IgD-negative memory B cell (primary cell): ENCODE measurements at regions not wholly inside any gene's neighbourhood (a gene's known extent, or its start where the extent isn't known, plus 50 kb on each side); places are given as distances from the start of the nearest gene placed in this dataset.
A peak's percentile ranks its signal among the peaks of the same experiment; 100 is the strongest.

Experiments used
- H3K27ac Mint-ChIP-seq, 3 donors: one replicate each; pipeline ENCODE4 v1.8.0; 2020 to 2022; ENCODE audit warnings: mild to moderate bottlenecking in 3 of 3, mixed read lengths in 3 of 3, moderate library complexity in 1 of 3
- H3K27me3 Mint-ChIP-seq: one replicate; pipeline ENCODE4 v1.8.0; 2021; ENCODE audit warnings: mixed read lengths
- H3K36me3 Mint-ChIP-seq: one replicate; pipeline ENCODE4 v1.8.0; 2020; ENCODE audit warnings: mild to moderate bottlenecking, mixed read lengths
- H3K4me1 Mint-ChIP-seq, 3 donors: one replicate each; pipeline ENCODE4 v1.8.0; 2020 to 2022; ENCODE audit warnings: mixed read lengths in 3 of 3, mild to moderate bottlenecking in 1 of 3
- H3K4me3 Mint-ChIP-seq, 4 donors: one replicate each; pipeline ENCODE4 v1.8.0; 2020 to 2022; ENCODE audit warnings: mild to moderate bottlenecking in 4 of 4, mixed read lengths in 4 of 4, moderate library complexity in 3 of 4
- H3K9me3 Mint-ChIP-seq, 3 donors: one replicate each; pipeline ENCODE4 v1.8.0; 2020 to 2021; ENCODE audit warnings: mixed read lengths in 3 of 3, mild to moderate bottlenecking in 1 of 3

DNA sequence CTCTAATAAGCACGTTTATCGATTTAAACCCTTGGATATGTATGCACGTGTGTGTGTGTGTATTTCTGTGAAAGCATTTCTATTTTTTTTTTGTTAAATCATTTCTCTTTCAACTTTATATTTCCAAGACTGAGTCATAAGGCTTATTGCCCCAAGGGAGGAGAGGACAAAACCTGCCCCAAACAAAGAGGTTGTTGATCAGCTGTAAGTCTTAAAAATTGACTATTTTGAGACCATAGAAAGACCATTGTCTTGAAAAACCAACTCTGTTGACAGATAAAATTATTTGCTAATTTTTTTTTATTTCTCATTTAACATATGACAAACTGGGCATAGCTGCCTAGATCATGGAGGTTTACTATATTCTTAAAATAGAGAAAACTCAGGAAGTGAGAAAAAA lies 222.4 kb downstream of the FMR1NB start:
- Mint-ChIP-seq H3K27me3 (peaks cover 2% of the 10 kb centered on the region), H3K4me3 (no peak overlapping the region), H3K27ac (no peak overlapping the region), H3K9me3 (peaks cover 0 to 8% (median 5%) of the 10 kb centered on the region in 3 donors), H3K4me1 (peaks cover 2 to 6% (median 5%) of the 10 kb centered on the region in 3 donors), H3K36me3 (no peaks in the 10 kb centered on the region)

DNA sequence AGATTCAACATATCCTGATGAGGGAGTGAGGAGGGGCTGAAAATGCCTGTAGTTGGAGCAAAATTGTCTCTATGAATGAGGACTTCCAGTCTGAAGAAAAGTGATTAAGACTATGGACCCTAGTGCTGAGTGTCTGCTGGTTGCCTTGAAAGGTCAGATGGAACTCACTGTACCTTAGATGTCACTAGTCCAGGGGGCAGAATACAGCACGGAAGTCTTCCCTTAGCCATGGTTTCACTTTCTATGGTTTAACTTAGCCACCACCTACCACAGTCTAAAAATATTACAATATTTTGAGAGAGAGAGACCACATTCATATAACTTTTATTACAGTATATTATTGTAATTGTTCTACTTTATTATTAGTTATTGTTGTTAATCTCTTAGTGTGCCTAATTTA lies 223.1 kb downstream of the FMR1NB start:
- no peak overlapping the region for H3K4me3 Mint-ChIP-seq
- H3K27ac Mint-ChIP-seq = no peak overlapping the region
- H3K36me3 Mint-ChIP-seq = no peaks in the 10 kb centered on the region
- H3K9me3 Mint-ChIP-seq = peaks cover 0 to 8% (median 5%) of the 10 kb centered on the region in 3 donors
- H3K27me3 Mint-ChIP-seq = peaks cover 2% of the 10 kb centered on the region
- H3K4me1 Mint-ChIP-seq = peaks cover 2 to 6% (median 5%) of the 10 kb centered on the region in 3 donors

DNA sequence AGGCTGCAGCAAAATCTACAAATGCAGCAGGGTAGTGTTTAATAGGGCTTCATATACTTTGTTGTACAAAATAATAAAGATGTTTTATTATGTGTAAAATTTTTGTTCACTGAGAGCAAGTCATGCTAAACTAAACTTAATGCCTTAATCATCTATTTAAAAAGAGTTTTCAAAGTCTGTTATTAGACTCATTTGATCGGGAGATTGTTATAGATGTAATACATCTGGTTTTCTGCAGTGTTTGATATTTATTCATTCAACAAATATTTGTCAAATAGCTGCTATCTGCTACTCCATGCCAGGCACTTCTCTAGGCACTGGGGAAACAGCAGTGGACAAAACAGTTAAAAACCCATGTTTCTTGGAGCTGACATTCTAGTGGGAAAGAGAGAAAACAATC lies 233.6 kb downstream of the FMR1NB start:
- Mint-ChIP-seq H3K36me3 (no peaks in the 10 kb centered on the region), H3K9me3 (peaks cover 0 to 7% (median 4%) of the 10 kb centered on the region in 3 donors), H3K27ac (peak overlapping the region in 1 of 3 donors; percentile 14), H3K4me1 (no peaks in the 10 kb centered on the region), H3K4me3 (no peak overlapping the region), H3K27me3 (no peaks in the 10 kb centered on the region)

DNA sequence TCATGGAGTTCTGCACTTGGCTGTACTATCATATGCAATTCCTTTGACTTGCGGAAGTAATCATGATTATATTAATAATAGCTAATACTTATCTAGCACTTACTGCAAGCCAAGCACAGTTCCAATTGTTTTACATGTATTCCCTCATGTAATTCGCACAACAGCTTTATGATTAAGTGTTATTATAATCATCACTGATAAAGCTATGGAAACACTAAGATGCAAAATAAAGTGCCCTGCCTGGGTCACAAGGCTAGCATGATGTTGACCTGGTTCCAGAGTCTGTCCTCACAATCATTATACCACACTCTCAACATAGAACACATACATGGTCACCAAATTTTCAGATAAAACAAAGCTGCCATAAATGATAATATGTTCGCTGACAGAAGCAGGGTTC lies 234.6 kb downstream of the FMR1NB start:
- Mint-ChIP-seq H3K4me3 (no peak overlapping the region), H3K36me3 (no peaks in the 10 kb centered on the region), H3K9me3 (peaks cover 0 to 4% (median under 1%) of the 10 kb centered on the region in 3 donors), H3K27me3 (no peaks in the 10 kb centered on the region), H3K4me1 (no peaks in the 10 kb centered on the region), H3K27ac (no peak overlapping the region)

DNA sequence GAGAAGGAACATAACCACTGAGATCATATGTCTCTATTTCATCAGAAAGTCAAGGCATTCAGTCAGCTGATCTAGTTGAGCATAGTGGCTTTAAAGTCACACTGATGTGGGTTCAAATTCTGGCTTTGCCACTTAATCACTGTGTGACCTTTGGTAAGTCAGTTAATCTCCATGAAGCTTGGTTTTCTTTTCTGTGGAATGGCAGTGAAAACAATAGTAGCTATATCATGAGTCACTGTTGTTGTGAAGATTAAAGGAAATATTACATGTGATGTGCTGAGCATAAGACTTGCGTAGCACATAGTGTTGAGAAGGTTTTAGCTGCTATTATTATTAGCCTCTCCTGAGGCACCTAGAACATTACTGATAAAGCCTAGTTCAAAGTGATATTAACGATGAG lies 242.2 kb downstream of the FMR1NB start:
- Mint-ChIP-seq H3K9me3 (peaks cover 0 to 4% (median 0%) of the 10 kb centered on the region in 3 donors), H3K27ac (no peak overlapping the region), H3K4me3 (no peak overlapping the region), H3K36me3 (no peaks in the 10 kb centered on the region), H3K4me1 (no peaks in the 10 kb centered on the region), H3K27me3 (no peaks in the 10 kb centered on the region)

DNA sequence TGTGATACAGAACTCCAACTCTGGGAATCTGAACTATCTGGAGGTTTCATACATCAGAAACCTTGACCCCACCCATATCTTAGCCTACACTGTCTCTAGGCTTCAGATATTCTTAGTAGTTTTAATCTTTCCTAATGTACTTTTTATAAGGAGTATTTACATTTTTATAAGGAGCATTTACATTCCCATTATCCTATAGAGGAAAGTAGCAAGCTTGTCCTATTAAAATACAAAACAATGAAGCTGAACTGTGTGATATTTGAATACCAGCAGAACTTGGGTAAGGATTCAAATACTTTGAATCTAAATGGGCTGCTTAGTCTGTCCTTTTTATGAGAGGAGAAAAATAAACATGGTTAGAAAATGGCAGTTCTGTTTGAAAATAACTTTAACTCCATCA lies 247.4 kb downstream of the FMR1NB start:
- no peaks in the 10 kb centered on the region for H3K4me1 Mint-ChIP-seq
- H3K4me3 Mint-ChIP-seq = no peak overlapping the region
- H3K36me3 Mint-ChIP-seq = no peaks in the 10 kb centered on the region
- no peaks in the 10 kb centered on the region for H3K27me3 Mint-ChIP-seq
- no peak overlapping the region for H3K27ac Mint-ChIP-seq
- H3K9me3 Mint-ChIP-seq = peaks cover 0 to 2% (median 2%) of the 10 kb centered on the region in 3 donors

DNA sequence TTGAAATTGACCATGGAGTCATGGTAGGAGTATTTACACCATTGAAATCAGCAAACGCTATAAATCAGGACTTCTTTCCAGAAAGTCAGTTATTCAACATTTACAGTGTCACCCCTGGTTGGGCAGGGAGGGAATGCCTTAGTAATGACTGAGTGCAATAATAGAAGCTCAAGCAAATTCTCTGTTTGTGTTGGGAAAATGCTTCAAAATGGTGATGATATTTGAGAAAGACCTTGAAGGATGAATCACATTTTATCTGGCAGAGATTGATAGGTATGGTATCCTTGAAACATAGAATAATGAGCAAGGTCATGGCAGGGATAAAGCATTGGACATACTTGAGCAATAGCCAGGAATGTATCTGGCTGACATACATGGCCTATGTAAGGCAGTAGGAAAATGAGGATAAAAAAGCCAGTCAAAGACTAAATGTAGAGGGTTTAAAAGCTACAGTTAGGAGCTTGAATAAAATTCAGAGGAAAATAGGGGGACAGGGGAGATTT lies 248.7 kb downstream of the FMR1NB start:
- Mint-ChIP-seq H3K27me3 (no peaks in the 10 kb centered on the region), H3K36me3 (no peaks in the 10 kb centered on the region), H3K4me3 (no peak overlapping the region), H3K27ac (no peak overlapping the region), H3K4me1 (no peaks in the 10 kb centered on the region), H3K9me3 (peaks cover under 1 to 4% (median 2%) of the 10 kb centered on the region in 3 donors)

DNA sequence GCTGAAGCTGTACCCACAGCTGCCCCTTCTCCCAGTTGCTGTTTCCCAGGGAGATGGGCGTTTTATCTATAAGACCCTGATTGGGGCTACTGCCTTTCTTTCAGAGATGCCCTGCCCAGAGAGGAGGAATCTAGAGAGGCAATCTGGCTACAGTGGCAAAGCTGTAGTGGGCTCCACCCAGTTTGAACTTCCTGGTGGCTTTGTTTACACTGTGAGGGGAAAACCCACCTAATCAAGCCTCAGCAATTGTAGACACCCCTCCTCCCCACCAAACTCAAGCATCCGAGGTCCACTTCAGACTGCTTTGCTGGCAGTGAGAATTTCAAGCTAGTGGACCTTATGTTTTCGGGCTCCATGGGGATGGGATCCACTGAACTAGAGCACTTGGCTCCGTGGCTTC lies 240.4 kb upstream of the AFF2 start:
- no peaks in the 10 kb centered on the region for H3K27me3 Mint-ChIP-seq
- peaks cover 6 to 14% (median 13%) of the 10 kb centered on the region in 3 donors for H3K9me3 Mint-ChIP-seq
- H3K27ac Mint-ChIP-seq = no peak overlapping the region
- no peak overlapping the region for H3K4me3 Mint-ChIP-seq
- peaks cover 0 to 5% (median 0%) of the 10 kb centered on the region in 3 donors for H3K4me1 Mint-ChIP-seq
- peaks cover 2% of the 10 kb centered on the region for H3K36me3 Mint-ChIP-seq

DNA sequence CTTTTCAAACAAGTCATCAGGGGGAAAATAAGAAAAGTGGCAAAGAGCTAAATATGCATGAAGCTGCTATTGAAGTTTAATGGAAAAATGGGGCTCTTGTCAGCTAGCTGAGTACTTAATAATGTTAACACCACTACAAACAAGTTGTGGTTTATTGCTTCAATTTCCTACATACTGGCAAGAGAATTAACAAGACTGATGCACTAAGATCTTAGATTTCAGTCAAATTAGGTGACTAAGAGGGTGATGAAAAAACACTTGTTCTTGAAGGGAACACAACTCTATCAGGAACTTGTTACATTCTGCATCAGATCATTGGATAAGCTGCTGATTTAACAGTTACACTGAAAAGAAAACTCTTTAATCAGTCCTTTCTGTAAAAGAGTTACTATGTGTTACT lies 234.6 kb upstream of the AFF2 start:
- H3K4me3 Mint-ChIP-seq = no peak overlapping the region

DNA sequence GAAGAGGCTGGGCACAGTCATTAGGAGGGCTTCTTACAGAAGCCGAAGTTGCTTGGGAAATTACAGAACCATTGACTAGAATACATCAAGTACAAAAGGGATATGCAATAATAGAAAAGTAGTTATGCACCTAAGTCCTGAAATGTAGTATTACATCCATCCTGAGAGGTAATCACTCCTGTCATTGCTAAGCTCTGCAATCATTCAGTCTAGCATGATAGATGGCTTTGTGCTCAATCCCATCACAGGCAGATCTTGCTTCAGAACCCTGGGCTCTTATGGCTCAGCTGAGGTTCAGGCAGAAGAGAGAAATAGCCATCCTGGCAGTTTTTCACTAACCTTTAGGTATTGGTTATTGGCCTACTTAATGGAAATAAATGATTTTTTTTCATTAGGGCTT lies 231.7 kb upstream of the AFF2 start:
- Mint-ChIP-seq H3K9me3 (peaks cover 0 to 2% (median 0%) of the 10 kb centered on the region in 3 donors), H3K4me1 (peaks cover 8 to 18% (median 17%) of the 10 kb centered on the region in 3 donors), H3K27ac (no peak overlapping the region), H3K27me3 (no peaks in the 10 kb centered on the region), H3K4me3 (no peak overlapping the region), H3K36me3 (no peaks in the 10 kb centered on the region)

More for the DNA sequence above, 234.6 kb upstream of the AFF2 start:
- Mint-ChIP-seq H3K27me3 (no peaks in the 10 kb centered on the region), H3K27ac (no peak overlapping the region), H3K9me3 (peaks cover 2 to 12% (median 5%) of the 10 kb centered on the region in 3 donors), H3K4me1 (peaks cover 6 to 11% (median 7%) of the 10 kb centered on the region in 3 donors), H3K36me3 (no peaks in the 10 kb centered on the region)

DNA sequence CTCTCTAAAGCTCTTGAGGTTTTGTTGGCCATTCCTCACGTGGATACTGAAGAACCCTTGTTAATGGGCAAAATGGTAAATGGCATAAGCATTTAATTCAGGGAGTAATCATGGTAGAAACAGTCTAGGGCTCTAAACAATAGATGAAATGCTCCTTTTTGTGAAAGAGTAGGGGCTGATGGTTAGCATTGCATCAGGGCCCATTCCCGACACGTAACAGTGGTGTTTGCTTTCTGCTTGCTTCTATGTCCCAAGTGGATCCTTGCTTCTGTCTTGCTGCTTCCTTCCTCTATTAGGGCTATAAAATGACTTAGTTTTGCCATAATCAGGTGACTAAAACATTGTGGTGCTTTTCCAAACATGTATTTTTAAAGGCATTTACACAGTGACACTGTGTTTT lies 230.9 kb upstream of the AFF2 start:
- no peak overlapping the region for H3K4me3 Mint-ChIP-seq
- no peaks in the 10 kb centered on the region for H3K36me3 Mint-ChIP-seq
- H3K4me1 Mint-ChIP-seq = peaks cover 8 to 18% (median 17%) of the 10 kb centered on the region in 3 donors
- peaks cover 0 to 2% (median 0%) of the 10 kb centered on the region in 3 donors for H3K9me3 Mint-ChIP-seq
- H3K27ac Mint-ChIP-seq = peak overlapping the region in 1 of 3 donors; percentile 16
- H3K27me3 Mint-ChIP-seq = no peaks in the 10 kb centered on the region

DNA sequence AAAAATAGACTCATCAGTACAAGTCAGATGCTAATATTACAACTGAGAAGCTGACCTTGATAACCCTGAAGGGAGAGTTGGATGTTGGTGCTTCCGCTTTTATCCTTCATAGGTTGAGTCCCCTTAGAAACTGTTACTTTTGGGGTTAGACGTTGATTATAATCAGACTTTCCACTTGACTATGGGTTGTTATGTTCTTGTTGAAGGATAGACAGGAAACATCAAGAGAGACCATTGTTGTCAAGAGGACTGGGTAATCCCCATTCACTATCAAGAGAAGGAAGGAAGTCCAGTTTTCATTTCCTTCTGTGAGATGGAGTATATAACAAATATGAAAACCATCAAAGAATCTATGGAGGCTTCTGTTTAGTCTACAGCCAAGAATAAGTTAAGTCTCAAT lies 229.9 kb upstream of the AFF2 start:
- H3K9me3 Mint-ChIP-seq = peaks cover 0 to 2% (median 0%) of the 10 kb centered on the region in 3 donors
- peaks cover 8 to 18% (median 17%) of the 10 kb centered on the region in 3 donors for H3K4me1 Mint-ChIP-seq
- H3K27me3 Mint-ChIP-seq = no peaks in the 10 kb centered on the region
- H3K4me3 Mint-ChIP-seq = no peak overlapping the region
- peak overlapping the region in 1 of 3 donors; percentile 33 for H3K27ac Mint-ChIP-seq
- H3K36me3 Mint-ChIP-seq = no peaks in the 10 kb centered on the region

DNA sequence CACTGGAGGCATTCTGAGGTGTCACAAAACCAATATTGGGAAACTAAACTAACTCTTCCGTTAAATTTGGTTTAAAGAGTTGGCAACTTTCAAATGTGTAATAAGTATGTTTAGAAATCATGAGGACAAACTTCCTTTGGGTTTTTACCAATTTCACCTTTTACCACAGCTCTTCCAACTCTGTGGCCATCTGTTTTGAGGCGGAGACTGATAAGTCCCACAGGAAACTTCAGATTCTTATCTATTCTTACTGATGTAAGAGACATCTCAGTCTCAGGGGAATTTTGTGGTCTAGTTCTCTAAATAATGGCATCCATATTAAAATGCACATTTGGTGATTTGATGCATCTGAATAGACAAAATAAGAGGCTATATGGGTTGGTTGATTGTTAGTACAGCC lies 229.2 kb upstream of the AFF2 start:
- H3K27me3 Mint-ChIP-seq = no peaks in the 10 kb centered on the region
- H3K36me3 Mint-ChIP-seq = no peaks in the 10 kb centered on the region
- H3K9me3 Mint-ChIP-seq = peaks cover 0 to 2% (median 0%) of the 10 kb centered on the region in 3 donors
- H3K4me1 Mint-ChIP-seq = peaks cover 8 to 18% (median 17%) of the 10 kb centered on the region in 3 donors
- H3K27ac Mint-ChIP-seq = no peak overlapping the region
- H3K4me3 Mint-ChIP-seq = no peak overlapping the region

DNA sequence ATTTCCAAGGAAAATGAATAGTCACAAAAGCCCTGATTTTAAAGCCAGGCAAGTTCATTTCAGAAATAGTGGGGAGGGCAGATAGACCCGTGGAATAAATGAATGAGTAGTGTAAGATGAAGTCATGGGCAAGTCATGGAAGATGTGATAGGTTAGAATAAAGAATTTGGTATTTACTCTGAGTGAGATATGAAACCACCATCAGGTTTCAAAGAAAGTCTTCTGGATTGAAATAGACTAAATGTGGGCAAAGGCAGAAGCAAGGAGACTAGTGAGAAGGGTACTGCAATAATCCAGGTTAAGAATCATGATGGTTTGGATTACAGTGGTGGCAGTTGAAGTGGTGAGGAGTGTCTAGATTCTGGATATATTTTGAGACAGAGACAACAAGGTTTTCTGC lies 218.5 kb upstream of the AFF2 start:
- Mint-ChIP-seq H3K9me3 (peaks cover 0 to 5% (median 0%) of the 10 kb centered on the region in 3 donors), H3K27me3 (peaks cover 3% of the 10 kb centered on the region), H3K4me3 (no peak overlapping the region), H3K4me1 (peaks cover 2 to 10% (median 3%) of the 10 kb centered on the region in 3 donors), H3K27ac (no peak overlapping the region), H3K36me3 (no peaks in the 10 kb centered on the region)

DNA sequence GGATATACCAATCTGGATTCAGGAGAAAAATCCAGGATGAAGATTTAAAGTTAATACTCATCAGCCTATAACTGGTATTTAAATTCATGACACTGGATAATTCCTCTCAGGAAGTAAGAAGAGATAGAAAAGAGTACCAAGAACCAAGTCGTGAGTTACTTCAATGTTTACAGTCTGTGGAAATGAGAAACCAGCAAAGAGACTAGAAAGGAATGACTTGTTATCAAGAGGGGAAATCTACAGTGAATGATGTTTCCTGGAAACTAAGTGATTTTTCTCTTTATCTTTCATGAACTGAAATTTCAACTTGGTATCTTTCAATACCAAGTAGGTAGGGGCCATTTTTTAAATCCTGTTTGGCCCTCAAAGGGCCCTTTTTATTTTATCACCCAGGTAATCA lies 217.9 kb upstream of the AFF2 start:
- H3K27ac Mint-ChIP-seq = no peak overlapping the region
- no peaks in the 10 kb centered on the region for H3K36me3 Mint-ChIP-seq
- peaks cover 2 to 10% (median 3%) of the 10 kb centered on the region in 3 donors for H3K4me1 Mint-ChIP-seq
- H3K4me3 Mint-ChIP-seq = no peak overlapping the region
- no peaks in the 10 kb centered on the region for H3K9me3 Mint-ChIP-seq
- H3K27me3 Mint-ChIP-seq = peaks cover 3% of the 10 kb centered on the region

DNA sequence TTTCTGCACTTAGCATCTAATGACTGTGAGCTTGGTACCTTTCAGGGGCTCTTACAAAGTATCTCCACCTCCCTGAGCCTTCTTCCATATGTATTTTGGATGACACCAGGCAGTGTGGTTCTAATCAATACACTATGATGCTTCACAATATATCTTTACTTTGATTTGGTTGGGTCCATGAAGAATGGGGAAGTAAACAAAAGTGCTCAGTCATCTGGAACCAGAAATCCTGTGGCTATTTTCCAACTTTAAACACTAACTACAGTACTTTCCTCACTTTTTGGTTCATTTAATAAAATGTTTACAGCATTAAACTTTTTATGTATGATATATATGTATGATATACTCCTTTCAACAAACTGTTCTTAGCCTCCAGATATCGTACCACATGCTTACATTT lies 216.4 kb upstream of the AFF2 start:
- Mint-ChIP-seq H3K36me3 (no peaks in the 10 kb centered on the region), H3K4me1 (peaks cover 1 to 10% (median 2%) of the 10 kb centered on the region in 3 donors), H3K9me3 (no peaks in the 10 kb centered on the region), H3K27me3 (peaks cover 3% of the 10 kb centered on the region), H3K4me3 (no peak overlapping the region), H3K27ac (no peak overlapping the region)
